Panc1 (cell line): ENCODE measurements at regions not wholly inside any gene's neighbourhood (a gene's known extent, or its start where the extent isn't known, plus 50 kb on each side); places are given as distances from the start of the nearest gene placed in this dataset.

Experiments
- ATAC-seq: fragments of 200-7000 bp; cut with Tn5 transposase; 2 replicates; pipeline ENCODE4 v1.9.1; 2020; ENCODE audit warnings: mild to moderate bottlenecking, moderate library complexity
- BruUV-seq: library from RNA; stranded (reverse); fragments of 400-500 nt; replicated peaks from 2 replicates; lab custom pipeline; 2021; lab: Mats Ljungman, UMichigan
- CTCF ChIA-PET: fragments of 300-600 bp; sonication (Branson Sonifier 250); formaldehyde crosslinking; loops from one replicate; lab custom pipeline; 2022; ENCODE audit warnings: antibody characterized with exemption; lab: Charles Lee
- POLR2A ChIA-PET: fragments of 300-600 bp; sonication (Branson Sonifier 250); formaldehyde crosslinking; loops from one replicate; lab custom pipeline; 2022; ENCODE audit warnings: antibody characterized with exemption; lab: Charles Lee
- DNase-seq: peaks from one replicate; pipeline ENCODE4 v3.0.0-alpha.2; 2010; ENCODE audit warnings: low read depth, low spot score
- H3K27ac ChIP-seq: 2 replicates; pipeline ENCODE4 v1.5.1; 2011; ENCODE audit warnings: mild to moderate bottlenecking, low read length, inconsistent platforms
- H3K27me3 ChIP-seq: fragments of 200-500 bp; sonication (Bioruptor generic); 2 replicates; pipeline ENCODE4 v1.6.0; 2014; ENCODE audit warnings: low read length, inconsistent platforms; ENCODE audit not compliant: control insufficient read depth, insufficient read depth
- H3K36me3 ChIP-seq: fragments of 200-500 bp; sonication (Bioruptor generic); 2 replicates; pipeline ENCODE4 v1.5.1; 2014; ENCODE audit warnings: inconsistent platforms, mild to moderate bottlenecking, low read length, moderate library complexity; ENCODE audit not compliant: control insufficient read depth, insufficient read depth
- H3K4me1 ChIP-seq: 2 replicates; pipeline ENCODE4 v1.5.1; 2011; ENCODE audit warnings: inconsistent platforms, mild to moderate bottlenecking, low read length, moderate library complexity; ENCODE audit not compliant: control insufficient read depth, insufficient read depth
- H3K4me3 ChIP-seq, 2 experiments: 2 replicates each; pipeline ENCODE4 v1.5.1; 2011 to 2012; ENCODE audit warnings: low read depth in 2 of 2, low read length in 2 of 2, mild to moderate bottlenecking in 2 of 2, inconsistent platforms in 1 of 2, moderate library complexity in 1 of 2
- H3K9me3 ChIP-seq: fragments of 200-500 bp; sonication (Bioruptor generic); 2 replicates; pipeline ENCODE4 v1.5.1; 2014; ENCODE audit warnings: low read depth, mild to moderate bottlenecking, inconsistent platforms, low read length, moderate library complexity; ENCODE audit not compliant: control insufficient read depth, insufficient read depth
- POLR2AphosphoS5 ChIP-seq: IDR thresholded peaks from 2 replicates; pipeline ENCODE4 v1.6.1; 2012; ENCODE audit warnings: mild to moderate bottlenecking, low read depth, low read length, moderate library complexity
- SIN3A ChIP-seq: IDR thresholded peaks from 2 replicates; pipeline ENCODE4 v1.6.1; 2012; ENCODE audit warnings: low read depth, mild to moderate bottlenecking, low read length, moderate library complexity, borderline replicate concordance; ENCODE audit not compliant: insufficient read depth
- TCF7L2 ChIP-seq: IDR thresholded peaks from 2 replicates; pipeline ENCODE4 v1.6.1; 2011; ENCODE audit warnings: mild to moderate bottlenecking, low read depth, low read length, inconsistent platforms
- in situ Hi-C: cut with HindIII; loops from 2 replicates; pipeline ENCODE4 v1.10.0; 2016; ENCODE audit warnings: low sequenced_read_pairs, low pct_unique_long_range_greater_than_20kb
- intact Hi-C: fragments of 100-400 bp; cut with micrococcal nuclease; formaldehyde crosslinking; loops from one replicate; pipeline ENCODE4 v1.10.0; 2022; ENCODE audit not compliant: unreplicated experiment
- TF ChIP-seq, protein P1 (sequence below): fragments of 450-650 bp; IDR thresholded peaks from 2 replicates; pipeline ENCODE4 v1.5.1; 2017; ENCODE audit warnings: mild to moderate bottlenecking
- TF ChIP-seq, protein P2 (sequence below), 2 experiments: IDR thresholded peaks; 2 replicates each; pipeline ENCODE4 v1.6.1; 2011 to 2012; ENCODE audit warnings: low read depth in 2 of 2, control low read depth in 1 of 2, low read length in 1 of 2, mild to moderate bottlenecking in 1 of 2, moderate library complexity in 1 of 2; ENCODE audit not compliant: insufficient read depth in 1 of 2

DNA sequence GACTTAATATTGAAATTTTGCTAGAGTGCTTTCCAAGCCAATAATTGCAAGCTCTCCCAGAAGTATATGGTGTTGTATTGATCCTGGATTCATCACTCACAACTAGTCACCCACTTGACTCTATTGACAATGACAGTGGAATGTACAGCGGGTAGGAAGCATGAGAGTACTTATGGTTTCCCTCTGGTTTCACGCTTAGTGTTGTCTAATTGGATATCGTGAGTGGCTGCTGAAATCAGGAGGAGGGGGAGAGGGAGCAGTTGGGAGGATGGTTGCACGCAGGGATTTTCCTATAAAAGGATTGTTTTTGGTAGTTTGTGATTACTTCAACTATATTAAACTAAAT is 1819.5 kb upstream of the TENM3 start:
- ChIA-PET POLR2A (no interaction called here), CTCF (no interaction called here)
- no TSS peak for BruUV-seq
- no peaks in the 10 kb centered on the region for H3K27me3 ChIP-seq
- H3K36me3 ChIP-seq: no peaks in the 10 kb centered on the region
- TF ChIP-seq TCF7L2 (no peak), POLR2AphosphoS5 (no peak)
- TF ChIP-seq, protein P1, sequence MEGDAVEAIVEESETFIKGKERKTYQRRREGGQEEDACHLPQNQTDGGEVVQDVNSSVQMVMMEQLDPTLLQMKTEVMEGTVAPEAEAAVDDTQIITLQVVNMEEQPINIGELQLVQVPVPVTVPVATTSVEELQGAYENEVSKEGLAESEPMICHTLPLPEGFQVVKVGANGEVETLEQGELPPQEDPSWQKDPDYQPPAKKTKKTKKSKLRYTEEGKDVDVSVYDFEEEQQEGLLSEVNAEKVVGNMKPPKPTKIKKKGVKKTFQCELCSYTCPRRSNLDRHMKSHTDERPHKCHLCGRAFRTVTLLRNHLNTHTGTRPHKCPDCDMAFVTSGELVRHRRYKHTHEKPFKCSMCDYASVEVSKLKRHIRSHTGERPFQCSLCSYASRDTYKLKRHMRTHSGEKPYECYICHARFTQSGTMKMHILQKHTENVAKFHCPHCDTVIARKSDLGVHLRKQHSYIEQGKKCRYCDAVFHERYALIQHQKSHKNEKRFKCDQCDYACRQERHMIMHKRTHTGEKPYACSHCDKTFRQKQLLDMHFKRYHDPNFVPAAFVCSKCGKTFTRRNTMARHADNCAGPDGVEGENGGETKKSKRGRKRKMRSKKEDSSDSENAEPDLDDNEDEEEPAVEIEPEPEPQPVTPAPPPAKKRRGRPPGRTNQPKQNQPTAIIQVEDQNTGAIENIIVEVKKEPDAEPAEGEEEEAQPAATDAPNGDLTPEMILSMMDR: no peak
- TF ChIP-seq, protein P2, sequence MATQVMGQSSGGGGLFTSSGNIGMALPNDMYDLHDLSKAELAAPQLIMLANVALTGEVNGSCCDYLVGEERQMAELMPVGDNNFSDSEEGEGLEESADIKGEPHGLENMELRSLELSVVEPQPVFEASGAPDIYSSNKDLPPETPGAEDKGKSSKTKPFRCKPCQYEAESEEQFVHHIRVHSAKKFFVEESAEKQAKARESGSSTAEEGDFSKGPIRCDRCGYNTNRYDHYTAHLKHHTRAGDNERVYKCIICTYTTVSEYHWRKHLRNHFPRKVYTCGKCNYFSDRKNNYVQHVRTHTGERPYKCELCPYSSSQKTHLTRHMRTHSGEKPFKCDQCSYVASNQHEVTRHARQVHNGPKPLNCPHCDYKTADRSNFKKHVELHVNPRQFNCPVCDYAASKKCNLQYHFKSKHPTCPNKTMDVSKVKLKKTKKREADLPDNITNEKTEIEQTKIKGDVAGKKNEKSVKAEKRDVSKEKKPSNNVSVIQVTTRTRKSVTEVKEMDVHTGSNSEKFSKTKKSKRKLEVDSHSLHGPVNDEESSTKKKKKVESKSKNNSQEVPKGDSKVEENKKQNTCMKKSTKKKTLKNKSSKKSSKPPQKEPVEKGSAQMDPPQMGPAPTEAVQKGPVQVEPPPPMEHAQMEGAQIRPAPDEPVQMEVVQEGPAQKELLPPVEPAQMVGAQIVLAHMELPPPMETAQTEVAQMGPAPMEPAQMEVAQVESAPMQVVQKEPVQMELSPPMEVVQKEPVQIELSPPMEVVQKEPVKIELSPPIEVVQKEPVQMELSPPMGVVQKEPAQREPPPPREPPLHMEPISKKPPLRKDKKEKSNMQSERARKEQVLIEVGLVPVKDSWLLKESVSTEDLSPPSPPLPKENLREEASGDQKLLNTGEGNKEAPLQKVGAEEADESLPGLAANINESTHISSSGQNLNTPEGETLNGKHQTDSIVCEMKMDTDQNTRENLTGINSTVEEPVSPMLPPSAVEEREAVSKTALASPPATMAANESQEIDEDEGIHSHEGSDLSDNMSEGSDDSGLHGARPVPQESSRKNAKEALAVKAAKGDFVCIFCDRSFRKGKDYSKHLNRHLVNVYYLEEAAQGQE (IDR thresholded peaks at IDR 0.05; ENCODE audit: insufficient read depth in 1 of 2, low read depth in 2 of 2, low read length in 1 of 2): no peak
- no peaks in the 10 kb centered on the region for H3K4me1 ChIP-seq
- H3K27ac ChIP-seq: no peak overlapping the region
- in situ Hi-C loops: no loop called here
- ATAC-seq: no peak
- intact Hi-C loops: no loop called here
- no peaks in the 10 kb centered on the region for H3K9me3 ChIP-seq
- DNase-seq: no peak
- no peak overlapping the region for H3K4me3 ChIP-seq

DNA sequence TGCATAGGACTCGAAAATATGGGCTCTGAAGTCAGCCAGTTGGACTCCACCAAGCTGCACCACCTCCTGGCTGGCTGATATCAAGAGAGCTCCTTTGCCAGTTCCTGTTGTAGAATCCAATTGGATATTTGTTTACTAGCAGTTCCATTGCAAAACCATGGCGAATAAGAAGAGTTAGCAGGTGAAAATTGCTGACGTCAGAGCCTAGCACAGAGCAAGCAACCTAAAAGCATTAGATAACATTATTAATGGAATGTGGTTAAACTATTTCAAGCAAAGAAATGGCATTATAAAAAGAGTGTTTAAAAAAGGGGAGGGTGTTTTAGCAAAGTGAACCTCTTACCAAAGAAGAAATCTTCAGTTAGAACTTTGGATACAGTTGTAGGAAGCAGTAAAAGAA is 1816.3 kb upstream of the TENM3 start:
- in situ Hi-C loops: no loop called here
- Histone ChIP-seq H3K27ac (no peak overlapping the region), H3K36me3 (no peaks in the 10 kb centered on the region), H3K4me3 (no peak overlapping the region), H3K27me3 (no peaks in the 10 kb centered on the region), H3K4me1 (no peaks in the 10 kb centered on the region), H3K9me3 (no peaks in the 10 kb centered on the region)
- DNase-seq: no peak
- intact Hi-C loops: no loop called here
- ATAC-seq: no peak
- BruUV-seq: no TSS peak
- TF ChIP-seq, protein P1: no peak
- TF ChIP-seq TCF7L2: no peak
- POLR2A ChIA-PET: no interaction called here
- CTCF ChIA-PET: no interaction called here

DNA sequence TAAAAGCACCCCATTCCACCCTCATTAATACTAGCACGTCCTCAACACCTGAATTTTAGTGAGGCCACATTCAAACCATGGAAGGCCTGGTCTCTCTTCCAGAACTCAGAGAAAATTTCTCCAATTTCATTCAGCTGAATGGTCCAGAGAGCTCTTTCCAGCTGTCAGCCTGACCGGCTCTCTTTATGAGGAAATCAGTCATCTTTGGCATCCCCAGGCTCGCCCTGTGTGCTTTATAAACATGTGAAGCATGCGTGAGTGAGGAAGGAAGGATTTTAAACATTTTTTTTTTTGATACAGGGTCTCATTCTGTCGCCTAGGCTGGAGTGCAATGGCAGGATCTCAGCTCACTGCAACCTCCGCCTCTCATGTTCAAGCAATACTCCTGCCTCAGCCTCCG is 1812.9 kb upstream of the TENM3 start:
- H3K27me3 ChIP-seq: no peaks in the 10 kb centered on the region
- CTCF ChIA-PET: no interaction called here
- no peak overlapping the region for H3K4me3 ChIP-seq
- H3K36me3 ChIP-seq: no peaks in the 10 kb centered on the region
- no TSS peak for BruUV-seq
- no peaks in the 10 kb centered on the region for H3K9me3 ChIP-seq
- POLR2A ChIA-PET: no interaction called here
- no peaks in the 10 kb centered on the region for H3K4me1 ChIP-seq
- intact Hi-C loops (no loop called here), in situ Hi-C loops (no loop called here)
- TF ChIP-seq, protein P2 (IDR thresholded peaks at IDR 0.05; ENCODE audit: insufficient read depth in 1 of 2, low read depth in 2 of 2, low read length in 1 of 2): no peak
- no peak for TF ChIP-seq POLR2AphosphoS5
- no peak for TF ChIP-seq TCF7L2
- TF ChIP-seq, protein P1: no peak
- TF ChIP-seq SIN3A: no peak
- H3K27ac ChIP-seq: no peak overlapping the region
- no peak for DNase-seq
- ATAC-seq: no peak
